GM12878 (cell line): ENCODE measurements at regions not wholly inside any gene's neighbourhood (a gene's known extent, or its start where the extent isn't known, plus 50 kb on each side); places are given as distances from the start of the nearest gene placed in this dataset.

Source experiments
- ATAC-seq: fragments of 200-7000 bp; cut with Tn5 transposase; 3 replicates; pipeline ENCODE4 v1.9.1; 2020; ENCODE audit warnings: mild to moderate bottlenecking, moderate library complexity
- BruUV-seq: library from RNA; stranded (reverse); fragments of 400-500 nt; replicated peaks from 2 replicates; lab custom pipeline; 2021; lab: Mats Ljungman, UMichigan
- CTCF ChIA-PET: fragments of 300-600 bp; sonication (Branson Sonifier 250); formaldehyde crosslinking; extraction: SDS; loops from one replicate; lab custom pipeline; 2021; ENCODE audit warnings: inconsistent platforms; lab: Yijun Ruan, JAX
- POLR2A ChIA-PET: fragments of 350-600 bp; formaldehyde crosslinking; extraction: SDS; loops from one replicate; lab custom pipeline; 2021; ENCODE audit warnings: inconsistent platforms; lab: Charles Lee
- RAD21 ChIA-PET: fragments of 300-600 bp; sonication (Branson Sonifier 250); formaldehyde crosslinking; loops from one replicate; lab custom pipeline; 2023; ENCODE audit warnings: antibody characterized with exemption; ENCODE audit not compliant: unreplicated experiment; lab: Charles Lee
- SMC1A ChIA-PET: fragments of 300-600 bp; sonication (Branson Sonifier 250); formaldehyde crosslinking; loops from one replicate; lab custom pipeline; 2023; ENCODE audit not compliant: unreplicated experiment, uncharacterized antibody; lab: Charles Lee
- DNase-seq: peaks from one replicate; pipeline ENCODE4 v3.0.0-alpha.2; 2011; ENCODE audit warnings: low read depth, low spot score
- FAIRE-seq: peaks from 3 replicates; lab custom pipeline; 2011; peaks lifted over from hg19 to GRCh38; lab: Jason Lieb, UNC
- H2AFZ ChIP-seq: 2 replicates; pipeline ENCODE4 v1.6.0; 2011; ENCODE audit warnings: low read depth, low read length, control low read depth; ENCODE audit not compliant: control insufficient read depth
- H3K27ac ChIP-seq: 2 replicates; pipeline ENCODE4 v1.5.1; 2011; ENCODE audit warnings: control low read depth; ENCODE audit not compliant: control insufficient read depth, insufficient read depth
- H3K27me3 ChIP-seq, 2 experiments: replicated peaks in 1 of 2; 2 replicates each; pipeline versions ENCODE4 v1.6.0 to v1.6.1; 2011; ENCODE audit warnings: low read length in 1 of 2; ENCODE audit not compliant: control insufficient read depth in 2 of 2, insufficient read depth in 2 of 2
- H3K36me3 ChIP-seq, 2 experiments: 2 replicates each; pipeline ENCODE4 v1.5.1; 2011; ENCODE audit warnings: low read length in 1 of 2; ENCODE audit not compliant: control insufficient read depth in 2 of 2, insufficient read depth in 2 of 2
- H3K4me1 ChIP-seq: 2 replicates; pipeline ENCODE4 v1.6.1; 2011; ENCODE audit warnings: mild to moderate bottlenecking, low read length, moderate library complexity, mixed read lengths; ENCODE audit not compliant: control insufficient read depth, insufficient read depth
- H3K4me2 ChIP-seq: 2 replicates; pipeline ENCODE4 v1.6.0; 2011; ENCODE audit warnings: control low read depth; ENCODE audit not compliant: control insufficient read depth, insufficient read depth
- H3K4me3 ChIP-seq: fragments of 200-600 bp; sonication (generic); 2 replicates; pipeline ENCODE4 v1.5.1; 2016
- H3K79me2 ChIP-seq: 2 replicates; pipeline ENCODE4 v1.6.0; 2011; ENCODE audit warnings: low read length; ENCODE audit not compliant: control insufficient read depth, insufficient read depth
- H3K9ac ChIP-seq: 2 replicates; pipeline ENCODE4 v1.8.0; 2011; ENCODE audit warnings: low read length, control low read depth, mixed read lengths; ENCODE audit not compliant: control insufficient read depth, insufficient read depth
- H3K9me3 ChIP-seq: replicated peaks from 3 replicates; pipeline ENCODE4 v1.5.1; 2011; ENCODE audit warnings: mild to moderate bottlenecking, low read length; ENCODE audit not compliant: control insufficient read depth, insufficient read depth
- H4K20me1 ChIP-seq: 2 replicates; pipeline ENCODE4 v1.6.0; 2011; ENCODE audit not compliant: control insufficient read depth, insufficient read depth
- CBFB ChIP-seq: IDR thresholded peaks from 2 replicates; pipeline ENCODE4 v1.6.1; 2016; ENCODE audit warnings: antibody characterized with exemption, low read depth
- CHD1 ChIP-seq: IDR thresholded peaks from 2 replicates; pipeline ENCODE4 v1.6.1; 2012; ENCODE audit warnings: low read depth, low read length, improper control_type of control experiment
- HSF1 ChIP-seq: fragments of 150-350 bp; IDR thresholded peaks from 2 replicates; pipeline ENCODE4 v1.6.1; 2014; ENCODE audit warnings: mild to moderate bottlenecking, low read depth, low read length
- MXI1 ChIP-seq: fragments of 150-350 bp; IDR thresholded peaks from 2 replicates; pipeline ENCODE4 v1.6.1; 2011; ENCODE audit warnings: low read depth, mild to moderate bottlenecking, inconsistent platforms, low read length, improper control_type of control experiment
- PAX5 ChIP-seq: IDR thresholded peaks from 2 replicates; pipeline ENCODE4 v1.6.1; 2011; ENCODE audit warnings: low read depth, low read length, borderline replicate concordance
- POLR2AphosphoS2 ChIP-seq: IDR thresholded peaks from 2 replicates; pipeline ENCODE4 v1.6.1; 2011; ENCODE audit warnings: low read depth, mild to moderate bottlenecking, low read length, improper control_type of control experiment, moderate library complexity
- STAT3 ChIP-seq: IDR thresholded peaks from 2 replicates; pipeline ENCODE4 v1.6.1; 2011; ENCODE audit warnings: low read depth, low read length, improper control_type of control experiment
- YY1 ChIP-seq: IDR thresholded peaks from 2 replicates; pipeline ENCODE4 v1.6.1; 2011; ENCODE audit warnings: low read depth, mild to moderate bottlenecking, low read length
- WGBS: methylation state at CpG from one replicate; pipeline ENCODE4 v1.1.6; 2016; ENCODE audit warnings: low lambda C conversion rate; ENCODE audit not compliant: insufficient replicate concordance, insufficient coverage; ENCODE audit errors: missing lambda C conversion rate; 5-methylcytosine and 5-hydroxymethylcytosine counted together
- in situ Hi-C: fragments of 300-500 bp; cut with MboI; formaldehyde crosslinking; loops from 9 replicates; pipeline ENCODE4 v1.14.3; 2018; ENCODE audit warnings: mixed read lengths
- intact Hi-C: fragments of 100-400 bp; cut with micrococcal nuclease; formaldehyde crosslinking; loops from one replicate; pipeline ENCODE4 v1.14.2; 2022; ENCODE audit not compliant: unreplicated experiment
- TF ChIP-seq, protein P1 (sequence below): fragments of 450-650 bp; IDR thresholded peaks from 2 replicates; pipeline ENCODE4 v1.6.1; 2016; ENCODE audit warnings: mild to moderate bottlenecking
- TF ChIP-seq, protein P2 (sequence below): IDR thresholded peaks from 2 replicates; pipeline ENCODE4 v1.6.1; 2012; ENCODE audit warnings: low read length, inconsistent platforms
- TF ChIP-seq, protein P3 (sequence below): fragments of 450-650 bp; IDR thresholded peaks from 2 replicates; pipeline ENCODE4 v1.6.1; 2018; ENCODE audit warnings: borderline replicate concordance, mild to moderate bottlenecking; ENCODE audit not compliant: partially characterized antibody
- TF ChIP-seq, protein P4 (sequence below): fragments of 450-650 bp; formaldehyde crosslinking; IDR thresholded peaks from 2 replicates; pipeline ENCODE4 v1.4.0; 2022; ENCODE audit warnings: mild to moderate bottlenecking, moderate library complexity
- TF ChIP-seq, protein P5 (sequence below): IDR thresholded peaks from 2 replicates; pipeline ENCODE4 v1.6.1; 2011; ENCODE audit warnings: borderline replicate concordance, low read depth, mild to moderate bottlenecking, moderate library complexity, mixed read lengths, low read length; ENCODE audit not compliant: insufficient read depth; ENCODE audit errors: extremely low read length

DNA sequence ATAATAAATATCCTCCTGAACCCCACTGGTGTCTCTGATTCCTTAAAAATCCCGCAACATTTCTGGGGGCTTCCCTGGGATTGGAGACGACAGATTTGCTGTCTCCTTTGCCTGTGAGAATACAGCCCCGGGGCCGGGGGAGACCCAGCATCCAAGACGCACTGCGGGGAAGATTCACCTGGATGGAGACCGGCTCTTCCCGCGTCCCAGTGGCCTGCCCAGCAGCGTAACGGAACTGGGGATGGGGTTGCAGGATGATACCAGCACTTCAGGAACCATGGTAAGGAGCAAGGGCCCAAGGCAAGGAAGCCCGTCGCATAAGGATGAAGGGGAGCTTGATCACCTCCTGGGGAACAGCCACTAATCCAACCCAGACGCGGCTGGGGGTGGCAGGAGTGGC, 53.3 kb upstream of the OR4C15 start:
- RAD21 ChIA-PET, result no interaction called here
- Histone ChIP-seq H3K9me3 (no peaks in the 10 kb centered on the region; the same call in 2 of the 3 replicates), H3K4me1 (no peaks in the 10 kb centered on the region), H3K27ac (no peak overlapping the region), H2AFZ (no peak overlapping the region), H3K36me3 (no peaks in the 10 kb centered on the region), H3K9ac (no peak overlapping the region), H4K20me1 (no peaks in the 10 kb centered on the region), H3K4me2 (no peak overlapping the region), H3K79me2 (no peaks in the 10 kb centered on the region), H3K4me3 (no peak overlapping the region), H3K27me3 (no peaks in the 10 kb centered on the region)
- intact Hi-C loops, result no loop called here
- BruUV-seq, result no TSS peak
- no peak for FAIRE-seq
- in situ Hi-C loops, result no loop called here
- SMC1A ChIA-PET, result no interaction called here
- CTCF ChIA-PET, result no interaction called here
- ATAC-seq, result no peak
- WGBS, result 49% methylated on average over 15 of the region's 15 CpGs
- POLR2A ChIA-PET, result no interaction called here
- no peak for DNase-seq
- TF ChIP-seq, protein P1, sequence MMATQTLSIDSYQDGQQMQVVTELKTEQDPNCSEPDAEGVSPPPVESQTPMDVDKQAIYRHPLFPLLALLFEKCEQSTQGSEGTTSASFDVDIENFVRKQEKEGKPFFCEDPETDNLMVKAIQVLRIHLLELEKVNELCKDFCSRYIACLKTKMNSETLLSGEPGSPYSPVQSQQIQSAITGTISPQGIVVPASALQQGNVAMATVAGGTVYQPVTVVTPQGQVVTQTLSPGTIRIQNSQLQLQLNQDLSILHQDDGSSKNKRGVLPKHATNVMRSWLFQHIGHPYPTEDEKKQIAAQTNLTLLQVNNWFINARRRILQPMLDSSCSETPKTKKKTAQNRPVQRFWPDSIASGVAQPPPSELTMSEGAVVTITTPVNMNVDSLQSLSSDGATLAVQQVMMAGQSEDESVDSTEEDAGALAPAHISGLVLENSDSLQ, result no peak
- TF ChIP-seq MXI1 (no peak), PAX5 (no peak), CHD1 (no peak), STAT3 (no peak), POLR2AphosphoS2 (no peak), YY1 (no peak), CBFB (no peak), HSF1 (no peak)
- TF ChIP-seq, protein P2, sequence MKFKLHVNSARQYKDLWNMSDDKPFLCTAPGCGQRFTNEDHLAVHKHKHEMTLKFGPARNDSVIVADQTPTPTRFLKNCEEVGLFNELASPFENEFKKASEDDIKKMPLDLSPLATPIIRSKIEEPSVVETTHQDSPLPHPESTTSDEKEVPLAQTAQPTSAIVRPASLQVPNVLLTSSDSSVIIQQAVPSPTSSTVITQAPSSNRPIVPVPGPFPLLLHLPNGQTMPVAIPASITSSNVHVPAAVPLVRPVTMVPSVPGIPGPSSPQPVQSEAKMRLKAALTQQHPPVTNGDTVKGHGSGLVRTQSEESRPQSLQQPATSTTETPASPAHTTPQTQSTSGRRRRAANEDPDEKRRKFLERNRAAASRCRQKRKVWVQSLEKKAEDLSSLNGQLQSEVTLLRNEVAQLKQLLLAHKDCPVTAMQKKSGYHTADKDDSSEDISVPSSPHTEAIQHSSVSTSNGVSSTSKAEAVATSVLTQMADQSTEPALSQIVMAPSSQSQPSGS, result no peak
- TF ChIP-seq, protein P3, sequence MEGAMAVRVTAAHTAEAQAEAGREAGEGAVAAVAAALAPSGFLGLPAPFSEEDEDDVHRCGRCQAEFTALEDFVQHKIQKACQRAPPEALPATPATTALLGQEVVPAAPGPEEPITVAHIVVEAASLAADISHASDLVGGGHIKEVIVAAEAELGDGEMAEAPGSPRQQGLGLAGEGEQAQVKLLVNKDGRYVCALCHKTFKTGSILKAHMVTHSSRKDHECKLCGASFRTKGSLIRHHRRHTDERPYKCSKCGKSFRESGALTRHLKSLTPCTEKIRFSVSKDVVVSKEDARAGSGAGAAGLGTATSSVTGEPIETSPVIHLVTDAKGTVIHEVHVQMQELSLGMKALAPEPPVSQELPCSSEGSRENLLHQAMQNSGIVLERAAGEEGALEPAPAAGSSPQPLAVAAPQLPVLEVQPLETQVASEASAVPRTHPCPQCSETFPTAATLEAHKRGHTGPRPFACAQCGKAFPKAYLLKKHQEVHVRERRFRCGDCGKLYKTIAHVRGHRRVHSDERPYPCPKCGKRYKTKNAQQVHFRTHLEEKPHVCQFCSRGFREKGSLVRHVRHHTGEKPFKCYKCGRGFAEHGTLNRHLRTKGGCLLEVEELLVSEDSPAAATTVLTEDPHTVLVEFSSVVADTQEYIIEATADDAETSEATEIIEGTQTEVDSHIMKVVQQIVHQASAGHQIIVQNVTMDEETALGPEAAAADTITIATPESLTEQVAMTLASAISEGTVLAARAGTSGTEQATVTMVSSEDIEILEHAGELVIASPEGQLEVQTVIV, result no peak
- TF ChIP-seq, protein P4, sequence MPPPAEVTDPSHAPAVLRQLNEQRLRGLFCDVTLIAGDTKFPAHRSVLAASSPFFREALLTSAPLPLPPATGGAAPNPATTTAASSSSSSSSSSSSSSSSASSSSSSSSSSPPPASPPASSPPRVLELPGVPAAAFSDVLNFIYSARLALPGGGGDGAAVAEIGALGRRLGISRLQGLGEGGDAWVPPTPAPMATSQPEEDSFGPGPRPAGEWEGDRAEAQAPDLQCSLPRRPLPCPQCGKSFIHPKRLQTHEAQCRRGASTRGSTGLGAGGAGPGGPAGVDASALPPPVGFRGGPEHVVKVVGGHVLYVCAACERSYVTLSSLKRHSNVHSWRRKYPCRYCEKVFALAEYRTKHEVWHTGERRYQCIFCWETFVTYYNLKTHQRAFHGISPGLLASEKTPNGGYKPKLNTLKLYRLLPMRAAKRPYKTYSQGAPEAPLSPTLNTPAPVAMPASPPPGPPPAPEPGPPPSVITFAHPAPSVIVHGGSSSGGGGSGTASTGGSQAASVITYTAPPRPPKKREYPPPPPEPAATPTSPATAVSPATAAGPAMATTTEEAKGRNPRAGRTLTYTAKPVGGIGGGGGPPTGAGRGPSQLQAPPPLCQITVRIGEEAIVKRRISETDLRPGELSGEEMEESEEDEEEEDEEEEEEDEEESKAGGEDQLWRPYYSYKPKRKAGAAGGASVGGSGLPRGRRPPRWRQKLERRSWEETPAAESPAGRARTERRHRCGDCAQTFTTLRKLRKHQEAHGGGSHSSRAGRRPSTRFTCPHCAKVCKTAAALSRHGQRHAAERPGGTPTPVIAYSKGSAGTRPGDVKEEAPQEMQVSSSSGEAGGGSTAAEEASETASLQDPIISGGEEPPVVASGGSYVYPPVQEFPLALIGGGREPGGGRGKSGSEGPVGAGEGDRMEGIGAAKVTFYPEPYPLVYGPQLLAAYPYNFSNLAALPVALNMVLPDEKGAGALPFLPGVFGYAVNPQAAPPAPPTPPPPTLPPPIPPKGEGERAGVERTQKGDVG (CRISPR knock-in tag), result no peak
- TF ChIP-seq, protein P5, sequence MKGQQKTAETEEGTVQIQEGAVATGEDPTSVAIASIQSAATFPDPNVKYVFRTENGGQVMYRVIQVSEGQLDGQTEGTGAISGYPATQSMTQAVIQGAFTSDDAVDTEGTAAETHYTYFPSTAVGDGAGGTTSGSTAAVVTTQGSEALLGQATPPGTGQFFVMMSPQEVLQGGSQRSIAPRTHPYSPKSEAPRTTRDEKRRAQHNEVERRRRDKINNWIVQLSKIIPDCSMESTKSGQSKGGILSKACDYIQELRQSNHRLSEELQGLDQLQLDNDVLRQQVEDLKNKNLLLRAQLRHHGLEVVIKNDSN, result no peak
